Testis (tissue), 2 donors: ENCODE measurements at regions not wholly inside any gene's neighbourhood (a gene's known extent, or its start where the extent isn't known, plus 50 kb on each side); places are given as distances from the start of the nearest gene placed in this dataset.

Source experiments
- POLR2A ChIP-seq: fragments of 450-650 bp; IDR thresholded peaks from one replicate; pipeline ENCODE4 v1.6.1; 2017; ENCODE audit warnings: antibody characterized with exemption, mild to moderate bottlenecking, moderate library complexity
- TF ChIP-seq, protein P1 (sequence below), 3 experiments: fragments of 450-650 bp in 2 of 3; fragments of 200-600 bp in 1 of 3; sonication (generic) in 1 of 3; IDR thresholded peaks; one replicate each; pipeline ENCODE4 v1.5.1; 2016 to 2019; ENCODE audit warnings: antibody characterized with exemption in 3 of 3, mild to moderate bottlenecking in 2 of 3, moderate library complexity in 1 of 3

DNA sequence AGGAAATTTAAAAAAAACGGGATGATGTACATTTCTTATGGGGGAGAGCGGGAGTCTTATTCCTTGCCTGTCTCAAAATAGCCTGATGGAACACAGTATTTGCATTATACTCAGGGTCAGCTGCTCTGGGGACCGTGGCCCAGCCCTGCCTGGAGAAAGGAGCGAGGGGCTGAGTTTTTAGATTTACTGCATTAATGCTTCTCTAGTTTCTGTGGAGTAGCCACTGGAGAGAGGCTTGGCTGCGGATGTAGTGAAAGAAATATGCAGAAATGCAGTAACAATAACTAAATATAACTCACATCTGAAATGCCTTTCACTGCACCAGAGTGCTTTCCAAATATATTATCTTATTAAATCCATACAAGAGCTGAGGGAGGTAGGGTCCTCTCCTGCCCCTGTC, 87.6 kb upstream of the MAP1LC3B2 start:
- TF ChIP-seq, protein P1, sequence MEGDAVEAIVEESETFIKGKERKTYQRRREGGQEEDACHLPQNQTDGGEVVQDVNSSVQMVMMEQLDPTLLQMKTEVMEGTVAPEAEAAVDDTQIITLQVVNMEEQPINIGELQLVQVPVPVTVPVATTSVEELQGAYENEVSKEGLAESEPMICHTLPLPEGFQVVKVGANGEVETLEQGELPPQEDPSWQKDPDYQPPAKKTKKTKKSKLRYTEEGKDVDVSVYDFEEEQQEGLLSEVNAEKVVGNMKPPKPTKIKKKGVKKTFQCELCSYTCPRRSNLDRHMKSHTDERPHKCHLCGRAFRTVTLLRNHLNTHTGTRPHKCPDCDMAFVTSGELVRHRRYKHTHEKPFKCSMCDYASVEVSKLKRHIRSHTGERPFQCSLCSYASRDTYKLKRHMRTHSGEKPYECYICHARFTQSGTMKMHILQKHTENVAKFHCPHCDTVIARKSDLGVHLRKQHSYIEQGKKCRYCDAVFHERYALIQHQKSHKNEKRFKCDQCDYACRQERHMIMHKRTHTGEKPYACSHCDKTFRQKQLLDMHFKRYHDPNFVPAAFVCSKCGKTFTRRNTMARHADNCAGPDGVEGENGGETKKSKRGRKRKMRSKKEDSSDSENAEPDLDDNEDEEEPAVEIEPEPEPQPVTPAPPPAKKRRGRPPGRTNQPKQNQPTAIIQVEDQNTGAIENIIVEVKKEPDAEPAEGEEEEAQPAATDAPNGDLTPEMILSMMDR (IDR thresholded peaks at IDR 0.05): no peak
- no peak for TF ChIP-seq POLR2A
